Mesendoderm (in vitro differentiated cells): ENCODE measurements at regions not wholly inside any gene's neighbourhood (a gene's known extent, or its start where the extent isn't known, plus 50 kb on each side); places are given as distances from the start of the nearest gene placed in this dataset. TPM values are rescaled to one million over a fixed set of nuclear protein-coding genes. Genes with fewer than 3 reads are reported as not detected.

ENCODE experiments used
- small RNA-seq: library from polyadenylated mRNA; stranded (forward); fragments of <200 nt; extraction: miRNeasy Mini kit (QIAGEN cat#:217004); gene quantifications from one replicate; pipeline ENCODE3, GENCODE V24; 2013; ENCODE audit not compliant: insufficient read depth

Small RNA genes lying in the stretch of these regions (small RNA-seq; reads per million reads assigned to genes)
- gene MIR513A1 (not detected), gene MIR513A2 (not detected), gene MIR513B (not detected), gene MIR513C (not detected)
